ENCODE measurements at regions not wholly inside any gene's neighbourhood (a gene's known extent, or its start where the extent isn't known, plus 50 kb on each side); places are given as distances from the start of the nearest gene placed in this dataset.

DNA sequence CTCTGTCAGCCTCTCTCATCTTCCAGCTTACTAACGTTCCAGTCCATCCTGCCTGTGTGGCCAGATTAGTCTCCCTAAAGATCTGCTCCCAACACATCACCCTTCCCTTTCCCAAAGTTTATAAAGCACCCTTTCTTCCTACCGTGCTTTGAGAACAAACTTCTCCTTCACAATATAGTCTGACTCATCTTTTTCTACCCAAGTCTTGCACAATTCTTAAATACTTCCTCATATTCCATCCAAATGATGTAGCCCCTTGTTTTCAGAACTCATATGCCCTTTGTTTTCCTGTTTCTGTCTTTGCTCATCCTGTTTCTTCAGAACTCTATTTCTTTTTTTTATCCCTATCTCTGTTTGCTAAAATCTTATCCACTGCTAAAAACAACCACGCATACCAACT, 326.8 kb downstream of the MFSD1 start:
- DNase-seq (ENCODE audit: low spot score) = no peak

DNA sequence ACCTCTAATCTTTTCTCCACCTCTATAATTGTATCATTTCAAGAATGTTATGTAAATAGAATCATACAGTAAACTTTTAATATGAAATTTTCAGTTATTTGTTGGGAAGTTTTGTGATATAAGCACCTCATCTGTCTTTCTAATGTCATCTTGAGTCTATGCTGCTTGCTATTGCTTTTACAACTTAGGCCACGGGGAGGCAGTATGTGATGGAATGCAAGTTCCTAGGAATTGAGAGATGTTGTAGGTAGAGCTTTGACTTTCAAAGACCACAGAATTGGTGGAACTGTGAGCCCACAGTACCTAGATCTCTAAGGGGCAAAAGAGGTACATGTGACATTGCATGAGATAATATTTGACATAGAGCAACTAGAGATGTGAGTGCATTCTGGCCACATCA, 328.3 kb downstream of the MFSD1 start:
- DNase-seq (ENCODE audit: low spot score) = no peak

DNA sequence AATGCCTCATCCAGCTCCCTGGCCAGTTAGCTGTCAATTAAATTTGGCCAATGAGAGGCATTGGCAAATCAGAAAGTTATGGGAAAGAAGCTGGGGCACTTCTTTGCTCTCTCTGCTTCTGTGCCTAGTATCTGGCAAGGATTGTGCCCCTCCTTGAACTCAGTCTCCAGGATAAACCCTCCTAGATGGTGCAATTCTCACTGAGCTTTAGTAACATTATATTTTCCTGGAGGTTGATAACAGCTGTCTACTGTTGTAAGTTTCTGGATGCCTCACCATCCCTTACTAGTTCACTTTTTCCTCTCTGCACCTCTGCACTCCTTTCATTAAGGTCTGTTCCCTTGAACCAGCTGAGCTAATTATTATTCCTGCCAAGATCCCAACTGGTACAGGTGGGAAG, 329.5 kb downstream of the MFSD1 start:
- no peak for DNase-seq (ENCODE audit: low spot score)

DNA sequence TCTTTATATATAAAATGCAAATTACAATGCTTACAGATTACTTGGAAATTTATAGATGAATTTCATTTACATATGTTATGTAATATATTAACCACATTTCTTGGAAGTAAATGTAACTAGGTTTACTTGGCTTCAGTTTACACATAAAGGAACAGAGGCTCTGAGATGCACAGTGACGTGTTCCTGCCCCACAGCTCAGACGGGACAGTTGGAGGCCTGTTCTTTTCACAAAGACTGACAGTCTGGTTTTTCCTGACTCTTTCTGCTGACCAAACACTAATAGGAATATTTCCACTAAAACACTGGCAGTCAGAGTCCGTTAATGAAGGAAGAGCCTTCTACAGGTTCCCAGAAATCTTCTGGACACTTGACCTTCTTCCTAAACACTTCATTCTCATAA, 336.1 kb downstream of the MFSD1 start:
- no peak for DNase-seq (ENCODE audit: low spot score)

DNA sequence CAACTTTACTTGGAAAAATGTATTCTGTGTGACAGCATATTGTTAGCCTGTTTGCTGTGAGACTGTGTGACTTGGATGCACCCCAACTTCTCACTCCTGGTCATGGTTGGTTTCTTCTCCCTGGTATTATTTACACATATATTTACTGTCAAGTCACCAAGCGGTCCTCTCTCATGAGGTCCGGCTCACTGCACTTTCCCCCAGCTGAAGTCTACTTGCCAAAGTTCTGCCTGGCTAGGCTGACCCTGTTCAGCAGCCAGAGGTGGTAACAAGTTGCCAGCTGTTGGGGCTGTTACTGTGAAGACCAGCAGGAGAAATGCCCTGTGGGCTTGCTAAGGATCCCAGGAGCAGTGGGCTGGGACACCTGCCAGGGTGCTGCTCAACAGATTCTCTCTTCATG, 337.5 kb downstream of the MFSD1 start:
- no peak for DNase-seq (ENCODE audit: low spot score)

DNA sequence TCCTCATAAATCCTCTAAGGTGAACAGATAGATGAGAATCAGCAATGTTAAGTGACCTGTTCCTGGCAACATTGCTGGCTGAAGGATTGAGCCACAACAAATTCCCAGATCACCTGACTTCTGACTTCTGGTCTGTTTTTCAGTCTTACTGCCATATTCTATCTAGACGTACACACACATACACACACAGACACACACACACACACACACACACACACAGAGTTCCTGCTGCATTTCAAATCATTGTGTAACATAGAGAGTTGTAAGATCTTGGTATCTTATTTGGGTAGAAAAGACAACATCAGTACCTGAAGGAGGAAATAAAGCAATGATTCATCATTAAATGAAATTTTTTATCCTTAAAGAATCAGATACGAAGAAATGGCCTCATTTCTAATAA, 342.6 kb downstream of the MFSD1 start:
- DNase-seq (ENCODE audit: low spot score) = no peak

DNA sequence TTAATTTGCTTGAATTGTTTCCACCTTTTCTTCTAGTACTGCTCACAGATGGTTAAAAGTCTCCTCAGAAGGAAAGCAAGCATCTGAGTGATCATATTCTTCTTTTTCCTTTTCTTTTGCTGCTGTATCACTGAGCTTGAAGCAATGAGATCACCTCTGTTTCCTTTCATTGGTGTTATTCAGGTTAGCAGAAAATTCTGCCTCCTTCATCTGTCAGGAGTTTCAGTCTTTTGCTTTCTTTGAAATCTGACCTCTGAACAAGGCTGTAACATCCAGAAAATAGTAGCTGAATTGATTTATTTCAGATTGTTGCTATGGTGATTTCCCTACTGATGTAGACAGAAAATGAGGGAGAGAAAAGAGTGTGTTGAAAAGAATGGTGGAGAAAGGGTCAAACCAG, 343.0 kb downstream of the MFSD1 start:
- no peak for DNase-seq (ENCODE audit: low spot score)

DNA sequence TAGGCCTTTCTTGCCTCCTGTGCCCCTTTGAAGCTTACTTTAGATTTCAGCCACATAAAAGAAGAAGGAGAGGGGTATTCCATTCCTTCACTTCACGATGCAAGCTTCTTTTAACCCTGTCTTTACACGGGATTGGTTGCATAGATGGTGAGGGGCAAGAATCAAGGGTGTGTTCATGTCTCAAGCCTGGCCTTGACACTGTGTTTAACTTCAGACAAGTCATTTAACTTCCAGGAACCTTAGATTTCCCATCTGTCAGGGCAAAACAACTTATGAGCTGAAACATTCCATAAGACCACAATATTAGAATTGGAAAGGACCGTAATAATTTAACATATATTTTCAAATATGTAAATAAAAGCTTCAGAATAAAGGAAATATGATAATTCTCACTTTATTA, 344.5 kb downstream of the MFSD1 start:
- DNase-seq (ENCODE audit: low spot score) = no peak

DNA sequence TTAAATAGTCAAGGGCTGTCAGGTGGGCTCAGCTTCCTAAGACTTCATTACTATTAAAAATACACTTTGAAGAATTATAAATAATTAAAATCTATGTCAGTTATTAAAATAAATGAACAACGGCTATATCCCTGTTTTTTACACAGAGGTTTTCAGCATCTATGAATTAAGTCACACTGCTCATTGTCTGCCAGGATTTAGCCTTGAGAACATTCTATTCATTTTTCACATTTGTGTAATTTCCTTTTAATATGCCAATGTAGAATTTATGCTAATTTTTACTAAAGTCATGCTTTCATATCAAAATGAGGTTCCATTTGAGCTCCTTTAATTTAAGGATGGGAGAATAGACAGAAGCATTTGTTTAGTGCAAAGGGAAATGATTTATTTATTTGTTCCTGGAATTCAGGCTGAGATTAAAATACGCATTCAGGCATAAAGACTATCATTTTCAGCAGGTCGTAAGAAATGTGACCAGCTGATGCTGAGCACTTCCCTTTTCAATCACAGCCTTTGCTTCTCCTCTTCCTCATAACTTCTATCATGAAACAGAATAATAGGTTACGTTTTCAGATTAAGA, 345.1 kb downstream of the MFSD1 start:
- DNase-seq (ENCODE audit: low spot score) = no peak

DNA sequence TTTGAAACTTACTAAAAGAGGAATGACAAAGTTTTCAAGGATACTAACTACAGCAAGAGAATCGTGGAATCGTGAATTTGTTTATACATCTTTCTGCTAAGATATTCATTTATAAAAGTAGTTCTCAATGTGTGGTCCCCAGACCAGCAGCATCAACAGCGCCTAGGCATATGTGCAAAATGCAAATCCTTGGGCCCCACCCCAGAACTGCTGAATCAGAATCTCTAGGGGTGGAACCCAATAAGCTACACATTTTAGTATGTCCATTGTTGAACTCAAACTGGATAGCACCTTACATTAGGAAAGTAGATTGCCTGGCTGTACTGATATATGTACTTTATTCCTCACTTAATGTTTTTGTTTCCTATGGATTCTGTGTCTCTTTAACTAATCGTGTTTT, 346.0 kb downstream of the MFSD1 start:
- no peak for DNase-seq (ENCODE audit: low spot score)

DNA sequence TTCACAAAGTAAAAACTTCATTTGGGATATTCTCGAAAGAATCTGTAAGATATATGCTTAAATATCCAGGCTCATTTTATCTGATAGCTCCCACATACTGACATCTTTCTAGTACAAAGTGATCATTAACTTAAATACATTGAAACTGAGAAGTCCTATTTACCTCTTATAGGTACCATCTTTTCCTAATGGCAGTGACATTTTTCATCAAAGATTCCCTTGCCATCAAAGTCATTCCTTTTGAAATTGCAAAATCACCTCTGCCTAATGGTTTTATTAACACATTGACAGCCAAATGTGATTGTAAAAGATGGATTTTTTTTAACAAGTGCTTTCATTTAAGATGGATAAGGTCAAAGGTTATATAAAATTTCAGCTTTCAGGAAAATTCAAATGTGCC, 346.6 kb downstream of the MFSD1 start:
- no peak for DNase-seq (ENCODE audit: low spot score)

DNA sequence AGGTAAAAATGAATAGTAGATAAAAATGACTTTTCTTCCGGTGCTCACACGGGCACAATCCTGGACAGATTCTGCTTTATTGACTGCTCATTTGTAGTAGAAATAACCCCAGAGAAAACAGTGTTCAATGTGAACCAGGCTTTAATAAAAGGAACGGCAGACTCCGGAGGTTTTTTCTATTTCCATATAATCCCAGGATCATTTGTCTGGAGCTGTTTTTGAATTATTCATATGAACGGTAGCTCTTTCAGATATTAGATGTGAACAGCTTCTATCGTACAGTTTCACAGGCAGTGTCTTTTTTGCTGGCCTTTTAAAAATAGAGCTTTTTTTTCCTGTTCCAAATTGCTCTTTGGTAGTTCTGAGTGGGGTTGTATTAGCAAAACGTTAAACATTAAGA, 347.3 kb downstream of the MFSD1 start:
- no peak for DNase-seq (ENCODE audit: low spot score)

DNA sequence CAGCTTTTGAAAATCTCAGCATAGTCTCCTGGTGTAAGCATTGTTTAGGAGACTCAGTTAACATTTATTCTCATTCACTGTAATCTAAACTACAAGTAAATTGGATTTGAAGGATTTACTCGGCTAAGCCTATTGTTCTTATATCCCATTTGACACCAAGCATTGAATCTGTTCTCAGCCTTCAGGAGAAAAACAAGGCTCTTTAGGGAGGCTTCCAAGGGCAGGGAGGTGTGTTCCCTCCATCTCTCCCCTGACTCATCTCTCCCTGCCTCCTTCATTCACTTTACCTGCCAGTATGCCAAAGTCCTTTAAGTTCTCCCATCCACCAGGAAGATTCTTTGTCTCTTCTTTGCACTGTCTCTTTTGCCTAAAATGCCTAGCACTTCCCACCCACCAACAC, 347.8 kb downstream of the MFSD1 start:
- no peak for DNase-seq (ENCODE audit: low spot score)

DNA sequence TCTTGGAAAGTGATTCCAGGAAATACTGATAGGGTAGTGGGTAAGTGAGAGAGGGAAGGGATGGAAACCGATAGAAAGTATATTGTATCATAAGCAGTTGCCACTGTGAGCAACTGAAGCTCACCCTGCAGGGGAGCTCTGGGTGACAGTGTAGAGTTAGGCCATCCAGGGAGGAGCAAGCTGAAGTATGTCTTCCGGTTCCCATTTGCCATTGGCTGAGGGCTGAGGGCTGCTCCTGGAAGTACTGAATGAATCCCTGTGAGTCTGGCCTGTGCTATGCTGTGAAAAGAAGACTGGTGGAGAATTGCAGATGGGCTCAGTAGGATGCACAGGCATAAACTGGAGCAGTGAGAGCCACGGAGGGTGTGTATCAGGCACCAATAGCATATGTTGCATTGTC, 348.3 kb downstream of the MFSD1 start:
- no peak for DNase-seq (ENCODE audit: low spot score)

DNA sequence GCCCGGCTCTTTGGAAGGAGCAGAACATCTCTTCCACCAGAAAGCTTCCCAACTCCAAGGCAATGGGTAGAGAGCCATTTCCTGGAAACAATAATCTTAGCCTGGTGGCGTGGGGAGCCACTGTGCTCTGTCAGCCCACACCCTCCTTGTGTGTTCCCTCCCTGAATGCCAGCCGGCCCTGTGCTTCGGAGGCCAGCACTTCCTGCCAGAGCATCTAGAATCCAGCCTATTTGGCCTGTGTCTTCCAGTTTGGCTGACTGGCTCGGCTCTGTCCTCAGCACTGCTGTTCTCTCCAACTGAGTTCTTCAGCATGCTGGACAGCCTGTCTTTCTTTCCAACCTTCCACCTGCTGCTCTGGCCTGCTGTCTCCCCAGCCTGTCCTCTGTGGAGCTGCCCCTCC, 349.3 kb downstream of the MFSD1 start:
- DNase-seq (ENCODE audit: low spot score) = no peak

DNA sequence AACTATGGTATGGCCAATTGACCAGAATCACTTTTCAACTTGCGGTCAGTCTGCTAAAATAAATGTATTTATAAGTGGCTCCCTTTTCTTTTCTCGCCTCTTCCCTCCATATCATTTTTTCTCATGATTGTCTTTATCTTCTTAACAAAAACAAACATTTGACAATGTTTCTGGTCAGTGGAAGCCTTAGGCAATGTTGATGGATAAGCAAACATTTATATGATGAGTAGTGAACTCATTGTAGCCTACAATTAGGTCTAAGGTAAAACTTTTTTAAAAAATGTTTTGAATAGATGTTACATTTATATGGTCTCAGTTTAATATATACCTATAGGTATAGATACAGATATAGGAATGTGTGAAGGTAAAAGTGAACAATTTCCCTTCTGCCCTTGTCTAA, 355.4 kb downstream of the MFSD1 start:
- no peak for DNase-seq (ENCODE audit: low spot score)

DNA sequence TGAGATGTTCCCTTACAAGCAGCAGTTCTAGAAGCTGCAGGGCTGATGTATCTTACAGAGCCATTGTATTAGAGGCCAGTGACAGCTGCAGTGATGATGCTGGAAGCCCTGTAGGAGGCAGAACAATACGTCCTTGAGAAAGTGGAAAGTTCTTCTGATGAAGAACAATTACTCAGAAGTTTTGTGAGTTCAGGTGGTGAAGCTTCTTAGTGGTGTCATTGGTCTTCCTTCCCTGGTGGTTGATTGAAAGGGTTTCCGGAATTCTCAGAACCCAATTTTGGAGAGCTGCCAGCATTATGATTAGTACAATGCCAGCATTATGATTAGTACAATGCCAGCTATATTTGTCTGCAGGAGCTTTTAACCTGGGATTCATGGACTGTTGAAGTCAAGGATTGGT, 356.4 kb downstream of the MFSD1 start:
- no peak for DNase-seq (ENCODE audit: low spot score)

DNA sequence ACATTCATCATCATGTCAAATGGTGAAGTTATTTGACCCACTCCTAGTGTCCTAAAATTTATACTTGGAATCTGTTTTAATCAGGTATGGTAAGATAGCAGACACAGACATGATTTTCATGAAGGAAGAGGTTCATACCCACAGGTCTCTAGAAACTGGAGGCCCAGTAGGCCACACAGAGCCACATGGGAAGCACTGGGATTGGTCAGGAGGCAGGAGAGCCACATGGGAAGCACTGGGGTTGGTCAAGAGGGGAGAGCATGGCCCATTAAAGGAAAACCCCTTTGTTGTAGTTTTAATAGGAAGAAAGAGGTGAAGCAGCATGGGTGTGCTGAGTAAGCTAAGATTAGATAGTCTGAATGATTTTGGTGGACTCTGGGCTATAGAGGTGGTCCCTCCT, 356.9 kb downstream of the MFSD1 start:
- no peak for DNase-seq (ENCODE audit: low spot score)

DNA sequence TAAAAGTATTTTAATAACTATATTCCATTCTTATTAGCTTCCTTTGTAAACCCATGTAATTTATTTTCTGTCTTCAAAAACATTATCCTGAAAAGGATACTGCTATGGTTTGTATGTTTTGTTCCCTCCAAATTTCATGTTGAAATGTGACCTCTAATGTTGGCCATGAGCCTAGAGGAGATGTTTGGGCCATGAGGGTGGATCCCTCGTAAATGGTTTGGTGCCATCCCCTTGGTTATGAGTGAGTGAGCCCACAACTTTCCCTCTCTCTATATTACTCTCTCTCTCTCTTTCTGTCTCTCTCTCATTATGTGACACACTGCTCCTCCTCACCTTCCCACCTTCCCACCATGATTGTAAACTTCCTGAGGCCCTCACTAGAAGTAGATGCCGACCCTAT, 357.7 kb downstream of the MFSD1 start:
- no peak for DNase-seq (ENCODE audit: low spot score)

DNA sequence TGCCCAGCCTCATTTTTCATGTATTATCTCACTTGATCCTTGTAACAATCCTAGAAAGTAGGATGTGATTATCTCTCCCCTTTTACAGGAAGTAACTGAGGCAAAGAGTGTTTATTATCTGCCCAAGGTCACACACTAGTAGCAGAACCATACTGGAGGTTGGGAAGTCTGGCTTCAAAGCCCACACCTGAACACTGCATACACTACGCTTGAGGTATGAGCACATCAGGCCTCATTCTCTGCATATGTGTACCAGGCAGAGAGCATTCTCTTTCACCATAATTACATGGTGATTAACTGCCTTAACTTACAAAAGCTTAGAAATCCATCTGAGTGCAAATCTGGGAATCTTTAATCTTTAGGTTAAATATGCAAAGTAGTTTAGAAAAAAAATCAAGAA, 361.8 kb downstream of the MFSD1 start:
- DNase-seq (ENCODE audit: low spot score) = no peak

DNA sequence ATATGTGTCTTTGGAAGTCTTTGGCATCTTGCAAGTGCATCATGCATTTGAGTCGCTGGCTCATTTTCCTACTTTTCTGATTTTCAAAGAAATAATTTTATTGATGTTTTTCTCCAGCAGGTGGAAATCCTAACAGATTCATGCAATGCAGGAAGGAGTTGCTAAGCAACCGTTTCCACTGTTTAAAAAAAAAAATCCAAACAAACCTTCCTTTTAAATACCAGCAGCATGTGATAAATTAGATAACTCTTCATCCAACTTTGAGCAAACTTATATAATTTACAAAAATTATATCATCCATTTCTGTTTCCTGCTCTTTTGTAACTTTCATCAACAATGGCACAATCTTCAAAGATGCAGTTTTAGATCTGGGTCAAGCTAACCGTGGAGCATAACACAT, 364.1 kb downstream of the MFSD1 start:
- DNase-seq (ENCODE audit: low spot score) = no peak

DNA sequence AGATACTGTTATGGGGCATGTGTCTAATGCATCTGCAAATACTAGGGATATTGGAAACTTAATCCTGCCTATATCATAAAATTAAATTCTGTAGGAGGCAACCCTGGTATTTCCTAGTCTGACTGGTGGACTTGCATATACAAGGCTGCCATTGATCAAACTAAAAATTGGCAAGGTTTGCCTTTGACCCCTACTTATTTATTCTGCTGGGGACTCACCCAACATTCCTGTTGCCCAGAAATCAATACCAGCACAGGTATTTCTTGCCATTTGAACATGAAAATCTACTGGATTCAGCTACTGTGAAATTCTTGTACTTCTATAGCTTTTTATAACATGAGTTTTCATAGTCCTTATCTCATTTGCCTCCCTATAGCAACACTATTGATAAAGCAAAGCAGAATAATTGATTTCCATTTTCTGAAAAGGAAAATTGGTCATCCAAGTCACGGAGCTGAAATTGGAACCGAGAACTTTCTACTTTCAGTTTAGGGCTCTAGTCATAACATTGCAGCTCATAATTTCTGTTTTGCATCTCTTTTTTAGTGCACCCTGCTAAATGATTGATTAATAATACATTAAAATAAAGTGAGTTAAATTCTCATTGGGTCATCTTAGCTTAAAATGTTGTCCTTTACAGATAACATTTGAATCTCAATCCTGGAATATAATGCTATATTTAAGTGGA, 365.2 kb downstream of the MFSD1 start:
- no peak for DNase-seq (ENCODE audit: low spot score)

DNA sequence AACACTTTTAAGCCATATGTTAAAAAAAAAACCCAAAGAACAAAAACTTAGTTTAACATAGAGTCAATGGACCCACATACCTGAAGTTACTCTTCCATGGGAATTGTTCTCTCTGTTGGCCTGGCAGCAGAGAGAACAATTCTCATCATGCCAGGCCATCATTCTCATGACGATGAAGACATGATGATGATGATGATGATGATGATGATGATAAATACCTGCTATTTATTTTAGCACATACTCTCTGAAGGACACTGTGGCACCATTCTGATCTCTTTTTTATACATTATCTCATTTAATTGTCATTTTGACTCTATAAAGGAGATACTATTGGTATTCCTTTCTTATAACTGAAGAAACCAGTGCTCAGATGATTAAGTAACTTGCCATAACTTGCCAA, 366.9 kb downstream of the MFSD1 start:
- no peak for DNase-seq (ENCODE audit: low spot score)

DNA sequence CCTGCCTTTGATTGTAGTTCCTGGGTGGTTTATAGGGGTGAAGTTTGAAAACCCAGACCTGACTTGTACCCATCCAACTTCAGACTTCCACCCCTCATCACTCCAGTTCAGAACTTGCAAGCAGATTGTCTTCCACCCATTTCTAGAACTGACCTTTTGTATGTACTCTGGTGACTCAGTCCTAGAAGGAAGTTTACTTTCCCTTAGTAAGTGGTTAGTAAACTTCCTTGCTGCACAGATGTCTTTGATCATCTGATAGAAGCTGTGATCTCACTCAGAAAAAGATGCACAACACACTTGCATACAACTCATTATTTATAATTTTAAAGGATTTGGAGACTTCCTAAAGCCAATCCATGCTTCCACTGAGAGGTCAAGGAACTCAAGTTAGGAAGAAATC, 368.0 kb downstream of the MFSD1 start:
- DNase-seq (ENCODE audit: low spot score) = no peak
